ENCODE measurements at regions not wholly inside any gene's neighbourhood (a gene's known extent, or its start where the extent isn't known, plus 50 kb on each side); places are given as distances from the start of the nearest gene placed in this dataset.
"Not testable (repeated sequence)": the region's sequence is repeated elsewhere in the genome, so short reads cannot be mapped to it uniquely, and the experiment has no call there.

- TF ChIP-seq CTCF (IDR thresholded peaks at IDR 0.05; ENCODE audit: low read length); EZH2 (IDR thresholded peaks at IDR 0.05; ENCODE audit: borderline replicate concordance, low read length): not testable (repeated sequence)
These were observed 76.8 kb upstream of the PWP1 start for GRCh38 chr12:107608779-107609178.

Data from OCI-LY1 (cell line).